ENCODE measurements at regions not wholly inside any gene's neighbourhood (a gene's known extent, or its start where the extent isn't known, plus 50 kb on each side); places are given as distances from the start of the nearest gene placed in this dataset.

DNA sequence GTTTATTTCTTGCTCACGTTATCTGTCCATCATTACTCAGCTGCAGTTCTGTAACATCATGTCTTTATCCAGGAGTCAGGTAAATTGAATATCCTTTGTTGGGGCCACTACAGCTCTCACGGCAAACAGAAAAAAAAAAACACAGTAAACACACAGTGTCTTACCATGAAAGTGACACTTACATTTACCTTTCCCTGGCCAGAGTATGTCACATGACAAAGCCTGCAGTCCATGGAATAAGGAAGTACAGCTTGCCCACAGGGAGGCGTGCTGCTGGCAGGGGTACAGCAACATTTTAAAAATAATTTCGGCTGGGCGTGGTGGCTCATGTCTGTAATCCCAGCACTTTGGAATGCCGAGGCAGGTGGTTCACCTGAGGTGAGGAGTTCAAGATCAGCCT is 85.7 kb upstream of the HS3ST4 start:
- TF ChIP-seq EZH2 (IDR thresholded peaks at IDR 0.05; ENCODE audit: borderline replicate concordance, low read depth, low read length, poor library complexity, severe bottlenecking) (no peak), CTCF (conservative IDR thresholded peaks at IDR 0.05; ENCODE audit: low read depth, low read length) (no peak)
